DMS79 (cell line): ENCODE measurements at regions not wholly inside any gene's neighbourhood (a gene's known extent, or its start where the extent isn't known, plus 50 kb on each side); places are given as distances from the start of the nearest gene placed in this dataset.

Source experiments
- DNase-seq: peaks from one replicate; lab custom pipeline; 2025; lab: John Stamatoyannopoulos, UW

DNA sequence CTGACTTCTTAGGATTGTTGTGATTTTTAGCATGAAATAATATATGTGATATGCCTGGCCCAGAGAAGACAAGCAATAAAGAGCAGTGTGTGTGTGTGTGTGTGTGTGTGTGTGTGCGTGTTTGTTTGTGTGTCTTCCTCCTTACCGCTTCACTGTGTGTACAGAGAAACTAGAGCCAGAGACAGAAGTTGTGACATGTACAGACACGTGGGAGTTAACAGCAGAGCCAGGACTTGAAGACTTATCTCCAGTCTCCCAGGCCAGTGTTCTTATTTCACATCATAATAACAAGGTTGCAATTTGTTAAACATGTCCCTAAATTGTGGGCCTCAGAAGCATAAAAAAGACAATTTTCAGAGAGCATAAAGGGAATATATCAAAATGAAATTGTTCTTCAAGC, 192.0 kb upstream of the JUN start:
- no peak for DNase-seq

DNA sequence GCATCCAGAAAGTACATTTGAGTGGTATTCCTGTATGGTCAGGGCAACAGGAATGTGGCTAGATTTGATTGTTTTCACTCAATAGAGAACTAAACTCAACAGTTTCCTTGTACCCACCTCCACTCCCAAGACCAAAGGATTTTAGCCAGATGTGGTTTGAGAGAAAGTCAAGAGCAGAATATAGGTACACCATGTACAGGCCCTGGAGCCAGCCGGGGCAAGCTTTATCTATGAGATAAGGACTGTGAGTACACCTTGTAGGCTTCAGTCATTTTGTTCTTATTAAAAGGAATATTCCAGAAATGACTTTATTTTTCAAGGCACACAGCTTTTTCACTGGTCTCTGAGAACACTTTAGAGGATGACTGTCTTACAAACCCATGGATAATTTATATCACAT, 192.4 kb upstream of the JUN start:
- DNase-seq, result no peak

DNA sequence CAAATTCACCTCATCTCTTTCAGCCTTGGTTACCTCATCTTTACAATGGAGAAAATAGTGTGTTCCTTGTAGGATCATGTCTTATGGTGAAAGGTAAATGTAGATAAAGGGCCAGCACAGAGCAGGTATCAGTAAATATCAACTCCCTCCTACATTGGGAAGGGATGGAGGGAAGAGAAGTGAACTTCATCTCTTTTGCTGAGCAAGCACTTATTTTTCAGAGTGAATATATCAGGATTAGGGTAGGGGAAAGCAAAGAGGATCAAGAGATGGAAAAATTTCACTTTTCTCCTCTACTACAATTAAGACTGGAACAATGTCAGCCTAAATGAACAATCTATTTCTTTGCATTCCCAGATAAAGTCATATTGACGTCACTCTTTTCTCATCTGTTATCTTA, 193.8 kb upstream of the JUN start:
- no peak for DNase-seq

DNA sequence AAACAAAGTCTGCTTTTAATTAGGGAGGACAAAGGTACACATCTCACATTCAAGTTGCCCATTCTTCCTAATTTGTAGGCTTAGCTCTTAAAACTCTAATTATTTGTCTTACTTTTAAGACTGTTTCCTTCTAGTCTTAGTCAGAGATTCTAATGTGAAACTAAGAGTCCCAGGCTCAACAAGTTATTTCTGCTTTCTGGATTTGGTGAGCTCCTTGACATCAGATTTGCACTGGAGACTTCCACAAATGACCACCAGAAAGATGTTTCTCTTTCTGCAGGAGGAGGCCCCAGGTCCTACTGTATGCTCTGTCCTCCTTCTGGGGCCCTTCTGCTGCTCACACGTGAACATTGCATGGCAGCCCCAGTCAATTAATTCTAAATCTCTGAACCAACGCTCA, 194.2 kb upstream of the JUN start:
- DNase-seq, result no peak

DNA sequence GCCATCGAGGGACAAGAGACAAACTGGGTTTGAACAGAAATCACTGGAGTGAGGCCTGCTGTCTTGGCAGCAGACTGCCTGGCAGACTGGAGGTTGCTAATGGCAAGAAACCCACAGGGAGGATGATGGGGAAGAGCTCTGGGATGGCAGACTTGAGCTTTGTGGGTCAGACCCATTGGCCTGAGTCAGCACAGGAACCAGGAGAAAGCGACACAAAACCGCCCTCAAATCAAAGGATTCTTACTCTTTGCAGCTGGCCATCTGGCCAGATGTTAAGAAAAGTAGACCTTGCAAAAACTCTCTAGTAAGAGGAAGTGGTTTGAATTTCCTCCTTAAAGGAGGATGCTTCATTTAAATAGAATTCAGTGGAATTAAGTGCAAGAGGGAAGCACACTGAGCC, 195.2 kb upstream of the JUN start:
- DNase-seq, result no peak

DNA sequence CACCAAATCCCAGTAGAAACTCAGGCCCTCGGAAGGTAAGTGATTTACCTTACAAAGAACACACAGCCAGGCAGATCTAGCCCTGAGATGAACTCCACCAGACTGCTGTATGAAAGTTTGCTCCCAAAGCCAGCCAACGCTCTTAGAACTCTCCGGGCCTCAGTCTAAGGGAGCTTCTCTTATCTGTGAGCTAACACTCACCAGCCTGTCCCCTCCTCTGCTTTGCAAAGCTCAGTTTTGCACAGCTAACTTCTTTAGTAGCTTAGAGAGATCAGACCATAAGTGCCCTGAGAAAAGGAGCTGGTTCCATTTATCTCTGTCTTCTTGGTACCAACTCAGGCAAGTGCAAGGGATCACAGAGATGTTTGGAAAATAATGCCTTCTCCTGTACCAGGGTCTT, 195.8 kb upstream of the JUN start:
- DNase-seq, result no peak

DNA sequence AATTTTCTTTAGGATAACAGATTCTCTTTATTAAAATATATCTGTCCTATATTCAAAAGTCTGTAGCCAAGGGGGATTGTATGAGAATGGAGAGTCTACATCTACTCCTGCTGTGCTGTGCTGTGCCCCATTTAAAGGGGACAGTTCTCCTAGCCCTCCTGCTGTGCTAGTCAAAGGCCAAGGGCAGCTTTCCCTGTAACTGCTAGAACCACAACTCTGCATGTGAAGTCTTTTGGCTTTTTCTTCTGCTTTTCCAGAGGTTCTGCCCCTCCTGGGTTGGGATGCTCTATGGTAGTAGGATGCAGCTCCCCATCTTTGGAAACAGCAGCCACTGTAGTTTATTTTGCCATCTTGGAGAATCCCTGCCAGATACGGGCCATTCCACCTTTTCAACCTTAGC, 197.5 kb upstream of the JUN start:
- DNase-seq, result no peak

DNA sequence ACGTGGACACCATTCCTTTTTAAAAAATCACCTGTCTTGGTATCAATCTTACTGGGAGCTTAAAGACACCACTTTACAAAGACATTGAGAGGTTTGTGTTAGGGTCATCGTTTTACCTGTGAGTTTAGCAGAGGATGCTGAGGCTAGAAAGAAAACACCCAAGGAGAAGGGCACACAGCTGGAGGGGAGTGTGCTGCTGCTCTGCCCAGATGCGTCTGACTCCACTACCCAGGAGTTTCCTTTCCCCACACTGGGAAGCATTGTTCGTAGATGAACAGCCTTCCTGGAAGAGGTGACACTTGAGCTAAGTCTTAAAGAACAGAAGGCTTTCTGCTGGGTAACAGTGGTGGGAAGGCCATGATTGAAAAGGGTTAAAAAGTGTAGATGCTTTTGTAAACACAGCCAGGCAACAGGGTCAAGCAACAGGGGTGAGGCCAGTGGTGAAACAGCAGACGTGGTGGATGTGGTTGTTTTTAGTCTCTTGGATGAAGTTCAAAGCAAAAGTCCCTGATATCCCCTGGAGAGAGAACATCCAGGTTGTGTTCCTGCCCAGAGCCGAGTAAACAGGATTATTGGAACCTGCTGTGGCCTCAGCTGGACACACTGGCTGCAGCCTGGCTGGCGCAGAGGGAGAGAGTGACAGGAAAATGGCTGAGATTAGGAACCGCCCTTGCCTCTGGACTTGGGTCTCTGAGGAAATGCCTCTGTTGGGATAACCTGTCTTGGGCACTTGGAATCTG, 198.6 kb upstream of the JUN start:
- no peak for DNase-seq

DNA sequence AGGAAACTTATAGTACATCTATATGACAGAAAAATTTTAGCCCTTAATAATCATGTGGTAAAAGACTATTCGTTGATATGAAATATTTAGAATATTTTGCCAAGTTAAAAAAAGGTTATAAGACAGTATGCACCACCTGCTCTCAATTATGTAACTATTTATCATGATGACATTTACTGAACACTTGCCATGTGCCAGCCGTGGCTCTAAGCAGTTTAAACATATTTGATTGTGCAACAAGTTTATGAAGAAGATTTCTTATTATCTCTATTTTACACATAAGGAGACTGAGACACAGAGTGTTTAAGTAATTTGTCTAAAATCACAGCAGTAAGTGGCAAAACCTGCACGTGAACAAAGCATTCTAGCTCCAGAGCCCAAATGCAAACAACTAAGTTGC, 199.3 kb upstream of the JUN start:
- DNase-seq, result no peak

DNA sequence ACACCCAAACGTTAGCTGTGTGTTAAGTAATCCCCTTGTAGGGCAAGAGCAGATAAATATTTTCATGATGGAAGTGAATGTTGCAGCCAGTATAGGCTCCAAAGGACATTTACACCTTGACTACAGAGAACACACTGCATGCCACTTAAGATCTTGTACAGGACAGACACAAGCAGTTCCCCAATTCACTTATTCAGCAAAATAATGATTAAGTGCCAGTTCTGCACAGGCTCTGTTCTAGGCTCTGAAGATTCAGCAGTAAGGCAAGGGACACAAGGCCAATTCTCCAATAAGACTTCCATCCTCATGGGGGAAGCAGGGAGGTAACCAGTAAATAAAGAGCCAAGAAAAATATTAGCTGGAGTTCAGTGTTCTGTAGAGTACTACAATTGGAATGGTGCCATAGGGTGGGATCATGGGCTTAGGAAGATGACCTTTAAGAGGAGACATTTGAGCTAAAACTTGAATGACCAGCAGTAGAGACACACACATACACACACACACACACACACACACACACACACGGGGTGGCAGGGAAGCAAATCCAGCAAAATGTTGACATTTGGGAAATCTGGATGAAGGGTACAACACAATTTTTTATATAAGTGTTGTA, 199.9 kb upstream of the JUN start:
- DNase-seq, result no peak

DNA sequence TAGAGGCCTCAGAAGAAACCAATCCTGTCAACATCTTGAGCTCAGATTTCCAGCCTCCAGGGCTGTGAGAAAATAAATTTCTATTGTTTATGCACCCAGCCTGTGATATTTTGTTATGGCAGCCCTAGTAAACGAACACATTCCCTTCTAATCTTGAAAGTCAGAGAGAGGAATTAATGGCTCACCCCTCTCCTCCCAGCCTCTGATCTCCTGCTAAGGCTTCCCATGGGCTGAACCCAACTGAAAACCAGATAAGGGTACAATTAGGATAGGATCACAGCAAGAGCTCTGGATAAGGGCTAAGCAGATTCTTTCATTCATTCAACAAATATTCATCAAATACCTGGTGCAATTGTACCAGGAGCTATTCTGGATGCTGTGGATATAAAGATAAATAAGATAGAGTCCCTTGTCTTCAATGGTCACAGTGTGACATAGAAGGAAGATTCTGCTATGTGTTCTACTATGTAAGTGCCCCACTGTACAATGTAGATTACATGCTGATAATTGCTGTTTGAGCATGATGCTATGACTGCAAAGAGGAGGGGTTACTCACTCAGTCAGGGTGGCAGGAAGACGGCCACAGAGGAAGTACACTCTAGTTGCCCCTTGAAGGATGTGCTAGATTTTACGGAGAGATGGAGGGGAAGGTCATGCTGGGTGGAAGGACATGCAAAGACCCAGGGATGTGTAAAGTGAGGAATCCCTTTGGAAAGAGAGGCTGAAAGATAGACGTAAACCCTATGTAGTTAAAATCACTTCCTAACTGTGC, 203.3 kb upstream of the JUN start:
- DNase-seq, result no peak

DNA sequence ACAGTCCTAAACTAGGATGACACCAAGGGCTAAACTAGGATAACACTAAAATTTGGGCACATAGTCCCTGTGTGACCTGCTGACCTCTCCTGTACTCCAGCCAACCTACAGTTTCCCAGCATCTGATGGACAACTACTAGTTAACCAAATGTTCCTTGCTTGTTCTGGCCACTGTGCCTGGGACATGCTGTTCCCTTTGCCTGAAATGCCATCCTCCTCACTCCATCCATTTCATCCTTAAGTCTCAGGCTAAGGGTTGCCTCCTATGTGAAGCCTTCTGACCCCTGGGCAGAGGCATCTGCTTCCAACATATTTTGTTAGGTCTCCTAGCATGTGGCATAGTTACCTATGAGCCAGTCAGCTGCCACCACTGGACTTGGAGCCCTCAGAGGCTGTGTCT, 204.9 kb upstream of the JUN start:
- DNase-seq, result no peak

DNA sequence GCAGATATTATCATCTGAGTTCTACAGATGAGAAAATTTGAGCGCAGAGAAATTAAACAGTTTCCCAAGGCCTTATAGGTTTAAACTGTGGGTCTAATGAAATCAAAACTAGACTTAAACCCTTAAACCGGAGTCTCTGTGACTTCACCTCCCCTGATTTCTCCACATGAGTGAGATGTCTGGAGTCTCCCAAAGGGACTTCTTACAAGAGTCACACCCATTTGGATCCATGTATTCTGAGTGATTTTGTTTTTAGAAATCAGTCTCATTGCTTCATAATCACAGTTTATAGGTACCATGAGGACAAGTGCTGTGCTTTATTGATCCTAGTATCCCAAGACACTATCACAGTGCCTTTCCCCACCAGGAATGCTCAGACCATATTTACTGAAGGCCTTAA, 206.0 kb upstream of the JUN start:
- no peak for DNase-seq

DNA sequence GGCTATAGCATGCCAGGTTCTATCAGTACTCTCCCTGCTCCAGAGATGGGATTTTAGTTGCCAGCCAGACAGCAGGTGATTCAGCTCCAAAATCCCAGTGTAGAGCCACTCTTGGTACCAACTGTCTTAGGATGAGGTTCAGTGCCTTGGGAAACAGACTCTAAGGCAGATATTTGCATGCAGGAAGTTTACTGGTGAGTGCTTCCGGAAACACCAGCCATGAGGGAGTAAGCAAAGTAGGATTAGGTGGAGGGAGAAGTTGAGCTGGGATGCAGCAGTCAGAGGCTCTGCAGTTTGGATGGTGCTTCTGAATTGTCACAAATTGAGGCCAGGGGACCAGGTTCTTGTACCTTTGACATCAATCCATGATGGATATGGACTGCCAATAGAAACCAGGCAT, 207.5 kb upstream of the JUN start:
- no peak for DNase-seq

DNA sequence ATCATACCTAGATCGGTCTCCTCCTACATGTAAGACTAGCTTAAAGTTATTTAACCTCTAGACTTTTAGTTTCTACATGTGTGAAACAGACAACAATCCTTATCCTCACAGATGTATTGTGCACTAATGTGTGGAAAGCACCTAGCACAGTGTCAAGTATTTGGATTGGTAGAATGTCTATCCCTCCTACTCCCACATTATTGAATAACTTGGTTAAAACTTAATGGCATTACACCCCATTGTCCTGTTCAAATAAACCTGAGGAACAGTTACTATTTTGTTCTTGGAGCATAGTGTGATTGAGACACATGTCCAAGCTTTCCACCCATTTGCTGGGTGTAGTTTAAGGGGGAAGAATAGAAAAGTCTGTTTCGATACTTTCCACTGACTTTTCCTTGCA, 208.8 kb upstream of the JUN start:
- DNase-seq, result no peak

DNA sequence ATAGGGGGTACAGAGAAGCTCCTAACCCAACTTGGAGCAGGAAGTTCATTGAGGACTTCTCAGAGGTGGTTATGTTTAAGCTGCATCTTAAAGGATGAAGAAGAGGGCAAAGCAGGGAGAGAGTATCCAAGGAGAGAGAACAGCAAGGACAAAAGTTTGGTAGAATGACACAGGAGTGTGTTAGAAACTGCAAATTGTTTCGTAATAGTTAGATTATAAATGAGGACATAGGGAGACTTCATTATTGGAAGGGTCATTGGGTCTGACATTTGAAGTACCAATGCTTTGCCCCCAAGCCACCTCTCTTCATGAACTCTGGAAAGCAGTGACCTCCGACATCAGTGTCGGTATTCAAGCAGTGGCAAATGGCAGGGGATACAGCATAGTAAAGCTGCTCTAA, 209.6 kb upstream of the JUN start:
- no peak for DNase-seq

DNA sequence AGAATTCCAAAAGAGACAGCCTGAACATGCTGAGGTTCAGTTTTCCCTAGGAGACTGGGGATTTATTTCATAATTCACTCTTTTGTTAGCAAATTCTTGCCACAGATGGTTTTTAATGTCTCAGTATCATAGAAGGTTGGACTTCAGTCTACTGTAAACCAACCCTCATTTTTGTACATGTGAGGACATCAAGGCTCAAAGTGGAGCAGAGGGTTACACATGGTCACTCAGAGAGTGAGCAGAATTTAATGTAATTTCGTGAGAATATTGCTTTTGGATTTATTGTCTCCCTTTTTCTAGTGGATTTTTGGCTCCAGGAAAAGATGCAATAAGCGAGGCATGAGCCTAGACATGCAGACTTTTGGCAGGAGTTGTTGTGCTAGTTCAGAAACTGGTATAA, 210.8 kb upstream of the JUN start:
- no peak for DNase-seq

DNA sequence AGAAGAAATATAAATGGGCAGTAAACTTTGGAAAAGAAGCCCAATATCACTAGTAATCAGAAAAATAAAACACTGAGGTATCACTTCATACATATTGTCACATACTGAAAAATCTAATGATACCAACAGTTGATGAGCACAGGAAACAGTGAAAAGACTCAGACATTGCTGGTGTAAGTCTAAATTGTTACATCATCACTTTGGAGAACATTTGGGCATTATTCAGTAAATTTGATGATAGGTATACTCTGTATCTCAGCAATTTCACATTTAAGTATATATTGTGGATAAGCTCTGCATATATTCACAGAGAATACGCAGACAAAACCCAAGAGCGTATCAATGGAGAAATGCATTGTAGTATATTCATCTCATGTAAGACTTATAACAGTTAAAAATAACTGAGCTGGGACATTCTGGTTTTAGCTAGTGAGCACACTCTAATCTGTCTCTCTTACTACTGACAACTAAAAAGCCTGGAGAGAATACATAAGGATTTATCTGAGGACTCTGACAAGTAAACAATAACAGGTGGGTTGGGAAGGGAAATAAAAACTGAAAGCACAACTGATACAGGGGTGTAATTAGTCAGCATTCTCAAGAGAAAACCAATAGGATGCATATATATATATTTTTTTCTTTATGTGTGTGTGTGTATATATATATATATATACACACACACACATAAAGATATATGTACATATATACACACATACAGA, 212.7 kb upstream of the JUN start:
- DNase-seq, result no peak

DNA sequence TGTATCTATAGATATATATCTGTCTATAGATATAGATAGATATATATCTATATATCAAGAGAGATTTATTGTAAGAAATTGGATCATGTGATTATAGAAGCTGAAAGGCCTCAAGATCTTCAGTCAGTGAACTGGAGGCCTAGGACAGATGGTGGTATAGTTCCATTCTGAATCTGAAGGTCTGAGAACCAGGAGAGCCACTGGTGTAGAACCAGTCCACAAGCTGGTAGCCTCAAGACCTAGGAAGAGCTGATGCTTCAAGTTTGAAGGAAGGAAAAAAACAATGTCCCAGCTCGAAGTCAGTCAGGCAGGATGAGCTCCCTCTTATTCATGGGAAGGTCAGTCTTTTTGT, 213.2 kb upstream of the JUN start:
- no peak for DNase-seq

DNA sequence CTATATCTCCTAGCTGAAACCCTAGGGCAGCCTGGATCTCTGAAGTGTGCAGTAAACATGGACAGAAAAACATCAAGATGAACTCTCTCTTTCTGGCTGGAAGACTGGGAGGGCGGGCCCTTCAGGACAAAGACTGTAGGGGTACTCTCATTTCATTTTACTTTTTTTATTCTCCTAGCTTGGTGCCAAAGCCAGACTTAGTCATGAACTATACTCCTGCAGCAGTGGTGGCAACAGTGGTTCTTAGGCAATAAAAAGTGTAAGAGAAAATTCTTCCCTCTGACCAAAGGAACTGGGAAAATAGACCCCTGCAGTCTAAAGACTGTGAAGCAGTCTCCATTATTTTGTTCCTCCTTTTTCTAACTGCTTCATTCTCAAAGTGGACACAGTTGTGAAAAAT, 213.8 kb upstream of the JUN start:
- DNase-seq, result no peak

DNA sequence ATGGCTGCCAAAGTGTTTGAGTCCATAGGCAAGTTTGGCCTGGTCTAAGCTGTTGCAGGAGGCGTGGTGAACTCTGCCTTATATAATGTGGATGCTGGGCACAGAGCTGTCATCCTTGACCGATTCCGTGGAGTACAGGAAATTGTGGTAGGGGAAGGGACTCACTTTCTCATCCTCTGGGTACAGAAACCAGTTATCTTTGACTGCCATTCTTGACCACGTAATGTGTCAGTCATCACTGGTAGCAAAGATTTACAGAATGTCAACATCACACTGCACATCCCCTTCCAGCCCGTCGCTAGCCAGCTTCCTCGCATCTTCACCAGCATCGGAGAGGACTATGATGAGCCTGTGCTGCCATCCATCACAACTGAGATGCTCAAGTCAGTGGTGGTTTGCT, 215.8 kb upstream of the JUN start:
- DNase-seq, result no peak

DNA sequence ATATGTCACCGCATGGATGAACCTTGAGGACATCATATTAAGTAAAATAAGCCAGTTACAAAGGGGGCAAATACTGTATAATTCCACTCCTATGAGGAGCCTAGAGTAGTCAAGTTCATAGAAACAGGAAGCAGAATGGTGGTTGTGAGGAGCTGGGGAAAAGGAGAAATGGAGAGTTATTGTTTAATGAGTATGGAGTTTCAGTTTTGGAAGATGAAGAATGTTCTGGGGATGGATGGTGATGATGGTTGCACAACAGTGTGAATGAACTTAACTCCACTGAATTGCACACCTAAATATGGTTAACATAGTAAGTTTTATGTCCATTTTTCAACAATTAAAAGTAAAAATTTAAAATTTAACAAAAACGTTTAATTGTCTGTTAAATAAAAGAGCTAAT, 220.9 kb upstream of the JUN start:
- no peak for DNase-seq
